ENCODE measurements at regions not wholly inside any gene's neighbourhood (a gene's known extent, or its start where the extent isn't known, plus 50 kb on each side); places are given as distances from the start of the nearest gene placed in this dataset.

DNA sequence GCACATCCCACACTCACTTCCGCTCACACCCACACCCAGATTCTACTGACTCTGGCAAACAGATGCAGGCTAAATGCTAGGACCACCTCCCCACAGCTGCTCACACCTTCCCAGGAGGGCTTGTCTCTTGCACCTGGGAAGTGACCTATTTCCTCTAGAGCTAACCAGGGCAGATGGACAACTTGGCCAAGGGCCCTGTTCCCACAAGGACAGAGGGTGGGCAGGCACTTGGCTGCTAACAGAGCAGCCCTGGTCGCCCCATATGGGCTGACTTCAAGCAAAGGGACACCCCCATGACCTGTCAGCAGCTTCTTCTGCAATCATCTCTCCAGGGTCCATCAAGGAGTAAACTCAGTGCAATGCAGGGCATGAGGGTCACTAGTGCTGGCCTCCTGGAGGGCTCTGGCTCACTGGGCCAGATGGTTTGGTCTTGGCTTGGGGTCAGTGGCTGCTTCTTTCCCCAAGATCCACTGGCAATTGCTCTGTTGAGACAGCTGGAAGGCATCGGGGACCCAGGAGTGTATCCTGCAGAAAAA lies 641.5 kb downstream of the PLPP3 start:
- TF ChIP-seq, protein P1, sequence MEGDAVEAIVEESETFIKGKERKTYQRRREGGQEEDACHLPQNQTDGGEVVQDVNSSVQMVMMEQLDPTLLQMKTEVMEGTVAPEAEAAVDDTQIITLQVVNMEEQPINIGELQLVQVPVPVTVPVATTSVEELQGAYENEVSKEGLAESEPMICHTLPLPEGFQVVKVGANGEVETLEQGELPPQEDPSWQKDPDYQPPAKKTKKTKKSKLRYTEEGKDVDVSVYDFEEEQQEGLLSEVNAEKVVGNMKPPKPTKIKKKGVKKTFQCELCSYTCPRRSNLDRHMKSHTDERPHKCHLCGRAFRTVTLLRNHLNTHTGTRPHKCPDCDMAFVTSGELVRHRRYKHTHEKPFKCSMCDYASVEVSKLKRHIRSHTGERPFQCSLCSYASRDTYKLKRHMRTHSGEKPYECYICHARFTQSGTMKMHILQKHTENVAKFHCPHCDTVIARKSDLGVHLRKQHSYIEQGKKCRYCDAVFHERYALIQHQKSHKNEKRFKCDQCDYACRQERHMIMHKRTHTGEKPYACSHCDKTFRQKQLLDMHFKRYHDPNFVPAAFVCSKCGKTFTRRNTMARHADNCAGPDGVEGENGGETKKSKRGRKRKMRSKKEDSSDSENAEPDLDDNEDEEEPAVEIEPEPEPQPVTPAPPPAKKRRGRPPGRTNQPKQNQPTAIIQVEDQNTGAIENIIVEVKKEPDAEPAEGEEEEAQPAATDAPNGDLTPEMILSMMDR (conservative IDR thresholded peaks at IDR 0.05; ENCODE audit: low read depth, low read length), result no peak
- TF ChIP-seq EZH2 (IDR thresholded peaks at IDR 0.05; ENCODE audit: low read length, unreplicated experiment) (no peak), EZH2phosphoT487 (IDR thresholded peaks at IDR 0.05; ENCODE audit: borderline replicate concordance, low read length) (no peak)
